ENCODE measurements at regions not wholly inside any gene's neighbourhood (a gene's known extent, or its start where the extent isn't known, plus 50 kb on each side); places are given as distances from the start of the nearest gene placed in this dataset.
"Not testable (repeated sequence)": the region's sequence is repeated elsewhere in the genome, so short reads cannot be mapped to it uniquely, and the experiment has no call there.

DNA sequence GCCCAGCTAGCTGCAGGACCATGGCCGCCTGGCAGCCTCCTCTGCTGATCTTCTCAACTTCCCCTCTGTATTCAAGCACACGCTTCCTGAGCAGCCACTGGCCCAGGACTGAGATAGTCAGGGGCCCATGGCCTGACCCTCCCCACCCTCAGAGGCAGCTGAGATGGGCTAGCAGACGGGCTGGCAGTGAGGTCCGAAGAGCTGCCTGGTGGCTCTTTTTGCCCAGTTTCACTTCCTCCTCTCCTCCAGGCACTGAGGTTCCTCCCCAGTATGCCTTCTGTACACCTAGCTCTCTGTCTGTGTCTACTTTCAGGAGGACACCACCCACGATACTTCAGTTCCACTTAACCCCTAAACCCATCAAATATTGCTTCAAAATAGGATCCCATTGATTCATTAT lies 395.6 kb downstream of the TNS3 start:
- no peak overlapping the region for H3K4me3 Mint-ChIP-seq
- intact Hi-C loops (cut with micrococcal nuclease): no loop called here
- no peak for DNase-seq
- no peak overlapping the region for H3K27ac Mint-ChIP-seq
- no peaks in the 10 kb centered on the region for H3K4me1 Mint-ChIP-seq (ENCODE audit: low read depth)
- no peaks in the 10 kb centered on the region for H3K27me3 Mint-ChIP-seq (ENCODE audit: low read depth)
- no peaks in the 10 kb centered on the region for H3K36me3 Mint-ChIP-seq (ENCODE audit: low read depth)
- CTCF ChIA-PET: no interaction called here
- no peaks in the 10 kb centered on the region for H3K9me3 Mint-ChIP-seq

DNA sequence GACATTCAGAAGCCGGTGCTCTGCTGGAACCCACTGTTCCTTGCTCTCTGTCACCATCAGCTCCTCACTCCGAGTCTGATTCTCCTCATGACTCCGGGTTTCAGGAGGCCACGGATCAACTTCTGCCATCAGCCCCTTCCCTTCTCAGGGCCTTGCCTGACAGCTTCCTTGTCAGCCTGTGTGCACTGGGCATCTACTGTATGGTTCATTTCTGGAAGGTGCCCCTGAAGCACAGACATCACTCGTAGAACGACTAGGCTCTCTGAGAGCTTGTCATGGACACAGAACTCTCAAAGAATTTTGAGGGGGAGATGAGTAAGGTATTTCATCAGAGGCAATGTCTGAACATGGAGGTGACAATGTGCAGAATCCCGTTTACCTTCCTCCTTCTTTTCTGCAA lies 396.1 kb downstream of the TNS3 start:
- H3K27ac Mint-ChIP-seq: no peak overlapping the region
- DNase-seq: no peak
- no peaks in the 10 kb centered on the region for H3K27me3 Mint-ChIP-seq (ENCODE audit: low read depth)
- intact Hi-C loops (cut with micrococcal nuclease): no loop called here
- H3K4me3 Mint-ChIP-seq: no peak overlapping the region
- no peaks in the 10 kb centered on the region for H3K4me1 Mint-ChIP-seq (ENCODE audit: low read depth)
- H3K36me3 Mint-ChIP-seq (ENCODE audit: low read depth): no peaks in the 10 kb centered on the region
- CTCF ChIA-PET: interaction anchor here (0.7 to 1.1 kb wide), 2 partner anchors 9 to 31 kb away, joined by 3 read pairs; no protein-coding TSS in a partner anchor
- H3K9me3 Mint-ChIP-seq: no peaks in the 10 kb centered on the region

DNA sequence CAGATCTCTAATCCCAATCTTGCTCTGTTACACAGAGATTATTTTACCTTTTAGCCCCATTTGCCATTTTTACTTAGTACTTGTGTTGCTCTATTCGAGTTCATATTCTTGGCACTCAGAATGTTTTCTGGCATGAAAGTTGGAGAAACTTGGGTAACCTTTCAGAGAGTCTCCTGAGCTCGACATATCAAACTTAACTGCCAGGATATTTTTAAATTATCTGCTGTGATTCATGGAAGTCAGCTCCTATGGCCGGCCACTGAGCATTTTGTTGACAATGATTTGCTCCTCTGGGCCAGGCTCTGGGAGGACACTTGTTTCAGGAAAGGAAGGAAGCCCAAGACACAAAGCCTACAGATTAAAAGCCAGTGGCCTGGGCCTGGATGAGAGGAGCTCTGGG lies 396.7 kb downstream of the TNS3 start:
- H3K4me1 Mint-ChIP-seq (ENCODE audit: low read depth): no peaks in the 10 kb centered on the region
- H3K4me3 Mint-ChIP-seq: no peak overlapping the region
- H3K9me3 Mint-ChIP-seq: no peaks in the 10 kb centered on the region
- CTCF ChIA-PET: interaction anchor here (0.7 to 1.1 kb wide), 2 partner anchors 9 to 31 kb away, joined by 3 read pairs; no protein-coding TSS in a partner anchor
- H3K27me3 Mint-ChIP-seq (ENCODE audit: low read depth): no peaks in the 10 kb centered on the region
- H3K36me3 Mint-ChIP-seq (ENCODE audit: low read depth): no peaks in the 10 kb centered on the region
- no peak for DNase-seq
- intact Hi-C loops (cut with micrococcal nuclease): no loop called here
- no peak overlapping the region for H3K27ac Mint-ChIP-seq

DNA sequence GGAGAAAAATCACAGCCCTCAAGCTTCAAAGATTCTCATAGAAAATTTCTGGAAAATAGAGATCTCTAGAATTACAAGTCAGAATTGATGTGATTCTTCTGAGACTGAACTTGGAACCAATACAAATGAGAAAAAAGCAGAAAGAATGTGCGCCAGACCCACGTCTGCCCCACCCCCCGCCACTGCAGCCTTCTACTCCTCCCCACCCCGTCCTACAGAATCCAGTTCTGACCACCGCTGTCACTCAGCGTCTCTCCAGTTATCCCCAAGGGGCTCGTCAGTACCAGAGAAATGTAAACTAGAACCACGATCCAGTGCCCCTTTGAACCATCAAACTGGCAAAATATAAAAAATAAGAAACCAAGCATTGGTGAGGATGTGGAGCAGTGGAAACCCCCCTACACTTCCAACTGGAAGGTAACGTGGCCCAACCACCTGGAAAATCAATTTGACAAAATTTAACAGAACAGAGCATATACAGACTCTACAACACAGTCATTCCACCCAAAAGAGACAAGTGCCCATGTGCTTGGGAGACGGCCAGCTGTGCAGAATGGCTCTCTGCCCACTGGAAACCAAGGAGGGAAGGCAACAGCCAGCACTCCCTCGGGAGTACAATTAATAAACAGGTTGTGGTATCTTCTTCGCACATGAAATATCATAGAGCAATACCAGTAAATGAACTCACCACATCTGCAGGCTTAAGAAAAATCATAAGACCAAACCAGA lies 397.9 kb downstream of the TNS3 start:
- intact Hi-C loops (cut with micrococcal nuclease): no loop called here
- CTCF ChIA-PET: no interaction called here
- H3K4me1 Mint-ChIP-seq (ENCODE audit: low read depth): no peaks in the 10 kb centered on the region
- DNase-seq: no peak
- no peak overlapping the region for H3K27ac Mint-ChIP-seq
- H3K9me3 Mint-ChIP-seq: no peaks in the 10 kb centered on the region
- no peaks in the 10 kb centered on the region for H3K27me3 Mint-ChIP-seq (ENCODE audit: low read depth)
- no peak overlapping the region for H3K4me3 Mint-ChIP-seq
- no peaks in the 10 kb centered on the region for H3K36me3 Mint-ChIP-seq (ENCODE audit: low read depth)

DNA sequence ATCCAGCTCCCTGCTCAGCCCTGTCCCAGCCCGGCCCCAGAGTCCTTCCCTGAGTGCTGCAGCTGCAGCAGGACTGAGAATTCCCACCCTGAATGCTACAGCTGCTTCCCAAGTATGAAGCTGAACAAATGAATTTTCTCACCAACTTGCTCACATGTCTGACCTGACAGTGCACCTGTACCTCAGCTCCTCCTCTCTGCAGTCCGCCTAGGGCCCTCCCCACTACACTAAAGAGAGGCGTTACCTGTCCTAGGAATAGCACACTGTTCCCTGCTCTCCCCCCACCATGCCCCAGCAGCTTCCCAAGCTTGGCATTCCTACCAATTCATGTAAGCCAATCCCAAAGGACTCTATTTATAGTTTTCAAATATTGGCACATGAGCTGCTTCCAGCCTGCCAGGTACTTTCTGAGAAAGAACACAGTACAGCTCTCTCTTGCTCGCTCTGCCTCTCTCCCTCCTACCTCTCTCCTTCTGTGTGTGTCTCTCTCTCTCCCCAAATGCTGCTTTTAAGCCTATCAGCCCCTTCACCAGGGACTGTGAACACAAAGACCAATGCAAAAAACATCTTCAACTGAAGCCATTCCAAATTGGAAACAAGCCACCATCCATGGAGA lies 400.1 kb downstream of the TNS3 start:
- Mint-ChIP-seq H3K9me3 (no peaks in the 10 kb centered on the region), H3K4me3 (no peak overlapping the region), H3K36me3 (ENCODE audit: low read depth) (no peaks in the 10 kb centered on the region), H3K4me1 (ENCODE audit: low read depth) (no peaks in the 10 kb centered on the region), H3K27me3 (ENCODE audit: low read depth) (no peaks in the 10 kb centered on the region), H3K27ac (no peak overlapping the region)
- no peak for DNase-seq
- CTCF ChIA-PET: interaction anchor here (0.8 to 1.2 kb wide), 3 partner anchors 9 to 1261 kb away, joined by 3 read pairs; partner anchors contain the start of gene IGFBP3
- intact Hi-C loops (cut with micrococcal nuclease): loop anchor here (2.0 kb wide), 1 partner anchor 1259 kb away; no protein-coding TSS in a partner anchor

DNA sequence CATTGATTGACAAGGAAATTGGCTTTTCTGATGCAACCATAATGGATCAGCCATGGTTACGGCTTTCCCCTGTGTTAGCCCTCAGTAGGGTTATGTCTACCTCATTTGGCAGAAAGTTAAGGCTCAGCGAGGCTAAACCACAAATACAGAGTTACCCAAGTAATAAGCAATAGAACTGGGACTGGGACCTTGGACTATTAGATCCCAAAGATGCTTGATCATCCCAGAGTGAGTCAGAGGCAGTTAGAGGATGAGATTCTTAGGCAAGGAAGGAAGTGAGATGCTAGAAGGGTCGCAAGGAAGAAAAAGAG lies 401.4 kb downstream of the TNS3 start:
- intact Hi-C loops (cut with micrococcal nuclease): loop anchor here (2.0 kb wide), 1 partner anchor 1258 kb away; no protein-coding TSS in a partner anchor
- H3K4me1 Mint-ChIP-seq (ENCODE audit: low read depth): no peaks in the 10 kb centered on the region
- H3K4me3 Mint-ChIP-seq: no peak overlapping the region
- peaks cover 8% of the 10 kb centered on the region for H3K9me3 Mint-ChIP-seq
- DNase-seq: no peak
- peaks cover 2% of the 10 kb centered on the region for H3K27me3 Mint-ChIP-seq (ENCODE audit: low read depth)
- H3K36me3 Mint-ChIP-seq (ENCODE audit: low read depth): no peaks in the 10 kb centered on the region
- no peak overlapping the region for H3K27ac Mint-ChIP-seq
- CTCF ChIA-PET: interaction anchor here (1.1 to 1.2 kb wide), 2 partner anchors 1258 to 1262 kb away, joined by 3 read pairs; no protein-coding TSS in a partner anchor

DNA sequence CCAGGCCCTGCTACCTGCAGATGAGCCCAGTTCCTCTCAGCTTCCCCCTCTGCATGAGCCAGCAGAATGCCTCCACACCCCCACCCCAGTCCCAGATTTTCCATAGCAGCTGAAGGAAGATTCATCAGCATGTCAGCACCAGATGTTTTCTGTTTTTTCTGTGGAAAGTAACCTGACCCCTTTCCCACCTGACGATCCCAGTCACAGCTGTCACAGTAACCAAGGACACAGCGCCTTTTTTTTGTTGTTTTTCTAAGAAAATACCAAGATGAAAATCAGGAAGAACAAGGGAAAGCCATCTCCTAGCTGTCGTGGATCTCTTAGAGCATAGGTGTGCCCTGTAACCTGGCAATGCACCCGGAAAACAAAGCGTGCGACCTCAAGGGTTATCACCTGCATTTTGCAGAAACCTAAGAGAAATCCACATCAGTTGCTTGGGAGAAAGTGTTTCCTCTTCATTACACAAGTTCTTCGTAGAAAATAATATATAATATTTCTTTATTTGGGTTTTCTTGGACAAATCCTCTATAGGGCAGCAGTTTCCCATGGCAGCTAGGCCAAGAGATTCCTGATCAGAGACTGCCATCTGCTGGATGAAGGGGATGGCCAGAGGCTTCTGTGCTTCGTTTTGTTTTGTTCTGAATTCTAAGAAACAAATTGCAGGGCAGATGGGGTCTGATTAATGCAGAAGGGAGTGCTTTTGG lies 401.9 kb downstream of the TNS3 start:
- Mint-ChIP-seq H3K4me1 (ENCODE audit: low read depth) (no peaks in the 10 kb centered on the region), H3K27ac (no peak overlapping the region), H3K9me3 (peaks cover 8% of the 10 kb centered on the region), H3K36me3 (ENCODE audit: low read depth) (no peaks in the 10 kb centered on the region), H3K27me3 (ENCODE audit: low read depth) (peaks cover 2% of the 10 kb centered on the region), H3K4me3 (no peak overlapping the region)
- intact Hi-C loops (cut with micrococcal nuclease): loop anchor here (2.0 kb wide), 1 partner anchor 1257 kb away; no protein-coding TSS in a partner anchor
- DNase-seq: peak; percentile 45
- CTCF ChIA-PET: interaction anchor here (0.8 to 1.2 kb wide), 2 partner anchors 10 to 1261 kb away, joined by 3 read pairs; no protein-coding TSS in a partner anchor

DNA sequence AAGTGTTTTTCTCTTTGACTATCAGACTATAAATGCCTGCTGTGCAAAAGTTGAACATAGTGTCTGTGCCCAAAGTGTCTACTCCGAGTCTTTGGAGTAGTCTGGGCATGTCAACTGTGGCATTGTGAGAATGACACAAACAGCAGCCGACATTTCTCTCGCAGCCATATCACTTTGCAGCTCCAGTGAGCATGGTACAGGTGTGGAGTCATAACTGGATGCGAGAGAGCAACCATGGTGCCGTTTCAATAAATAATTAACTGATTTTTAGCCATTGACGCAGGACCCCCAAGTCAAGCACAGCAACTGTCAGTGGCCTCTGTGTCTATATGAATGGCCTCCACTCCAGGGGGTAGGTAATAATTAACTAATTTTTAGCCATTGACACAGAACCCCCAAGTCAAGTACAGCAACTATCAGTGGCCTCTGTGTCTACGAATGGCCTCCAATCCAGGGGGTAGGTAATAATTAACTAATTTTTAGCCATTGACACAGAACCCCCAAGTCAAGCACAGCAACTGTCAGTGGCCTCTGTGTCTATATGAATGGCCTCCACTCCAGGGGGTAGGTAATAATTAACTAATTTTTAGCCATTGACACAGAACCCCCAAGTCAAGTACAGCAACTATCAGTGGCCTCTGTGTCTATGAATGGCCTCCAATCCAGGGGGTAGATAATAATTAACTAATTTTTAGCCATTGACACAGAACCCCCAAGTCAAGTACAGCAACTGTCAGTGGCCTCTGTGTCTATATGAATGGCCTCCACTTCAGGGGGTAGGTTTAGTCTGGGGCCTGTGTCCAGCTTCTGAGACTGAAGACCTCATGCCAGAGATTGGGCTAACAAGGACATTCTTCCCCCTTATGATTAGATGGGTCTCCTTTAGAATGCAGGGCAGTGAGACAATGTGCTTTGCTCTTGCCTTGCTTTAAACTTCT lies 409.0 kb downstream of the TNS3 start:
- DNase-seq; H3K27ac Mint-ChIP-seq; intact Hi-C loops (cut with micrococcal nuclease); H3K9me3 Mint-ChIP-seq; H3K4me3 Mint-ChIP-seq; H3K4me1 Mint-ChIP-seq (ENCODE audit: low read depth); H3K27me3 Mint-ChIP-seq (ENCODE audit: low read depth); H3K36me3 Mint-ChIP-seq (ENCODE audit: low read depth): not testable (repeated sequence)
- CTCF ChIA-PET: interaction anchor here (1.2 kb wide), 1 partner anchor 9 kb away, joined by 3 read pairs; no protein-coding TSS in a partner anchor

DNA sequence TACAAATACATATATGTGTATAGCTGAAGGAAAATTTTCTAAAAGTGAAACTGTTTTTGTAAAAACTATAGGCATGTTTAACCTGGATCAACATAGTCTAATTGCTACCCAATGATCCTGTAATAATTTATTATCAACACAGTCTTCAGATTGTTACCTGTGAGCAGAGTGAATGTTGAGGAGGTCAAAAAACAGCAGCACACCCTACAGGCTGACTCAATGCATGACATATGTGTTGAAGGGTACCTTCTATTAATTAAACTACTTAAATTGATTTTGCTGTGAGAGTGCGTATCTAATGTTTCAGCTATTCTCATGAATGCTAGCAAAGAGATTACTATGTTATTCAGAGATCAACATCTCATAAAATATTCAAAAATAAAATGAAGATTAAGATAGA lies 411.4 kb downstream of the TNS3 start:
- intact Hi-C loops (cut with micrococcal nuclease): no loop called here
- Mint-ChIP-seq H3K36me3 (ENCODE audit: low read depth) (no peaks in the 10 kb centered on the region), H3K4me3 (no peak overlapping the region), H3K4me1 (ENCODE audit: low read depth) (no peaks in the 10 kb centered on the region), H3K27me3 (ENCODE audit: low read depth) (peaks cover 2% of the 10 kb centered on the region), H3K9me3 (no peaks in the 10 kb centered on the region), H3K27ac (no peak overlapping the region)
- DNase-seq: no peak
- CTCF ChIA-PET: no interaction called here

DNA sequence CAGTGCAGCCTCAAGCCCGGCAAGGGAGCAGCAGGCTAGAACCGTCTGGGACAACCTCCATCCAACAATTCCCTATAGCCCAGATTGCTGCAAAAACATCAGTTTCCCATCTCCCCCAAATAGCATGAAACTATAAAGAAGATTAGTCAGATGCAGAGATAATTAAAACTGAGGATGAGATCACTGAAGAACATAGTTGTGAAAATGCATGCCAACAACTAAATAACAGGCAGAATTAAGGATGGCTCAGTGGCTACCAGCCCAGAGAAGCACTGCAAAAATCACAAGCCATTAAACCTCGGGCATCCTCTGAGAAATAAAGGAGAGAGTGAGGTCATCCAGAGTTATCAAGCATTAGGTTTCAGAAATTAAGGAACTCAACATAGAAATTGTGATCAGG lies 427.1 kb downstream of the TNS3 start:
- Mint-ChIP-seq H3K36me3 (ENCODE audit: low read depth) (no peaks in the 10 kb centered on the region), H3K4me1 (ENCODE audit: low read depth) (no peaks in the 10 kb centered on the region), H3K27ac (no peak overlapping the region), H3K4me3 (no peak overlapping the region), H3K9me3 (no peaks in the 10 kb centered on the region), H3K27me3 (ENCODE audit: low read depth) (no peaks in the 10 kb centered on the region)
- CTCF ChIA-PET: no interaction called here
- intact Hi-C loops (cut with micrococcal nuclease): no loop called here
- no peak for DNase-seq

DNA sequence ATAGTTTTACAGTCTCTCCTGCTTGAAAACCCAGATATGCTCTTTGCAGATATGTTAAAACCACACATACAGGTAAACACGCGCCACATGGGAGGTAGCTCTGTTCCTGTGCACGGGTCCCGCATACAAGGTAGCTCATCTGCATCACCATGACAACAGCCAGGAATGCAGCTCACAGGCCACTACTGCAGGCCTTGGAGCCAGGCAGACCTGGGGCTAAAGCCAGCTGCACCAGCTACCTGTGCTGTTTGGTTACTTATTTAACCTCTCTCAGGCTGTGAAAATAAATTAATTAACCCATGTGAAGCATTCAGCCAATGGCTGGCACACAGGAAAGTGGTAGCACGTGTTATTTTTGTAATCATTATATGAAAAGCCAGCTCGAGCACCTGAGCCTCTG lies 428.3 kb downstream of the TNS3 start:
- H3K36me3 Mint-ChIP-seq (ENCODE audit: low read depth): no peaks in the 10 kb centered on the region
- H3K27ac Mint-ChIP-seq: no peak overlapping the region
- no peak overlapping the region for H3K4me3 Mint-ChIP-seq
- intact Hi-C loops (cut with micrococcal nuclease): no loop called here
- no peaks in the 10 kb centered on the region for H3K4me1 Mint-ChIP-seq (ENCODE audit: low read depth)
- no peak for DNase-seq
- CTCF ChIA-PET: no interaction called here
- H3K27me3 Mint-ChIP-seq (ENCODE audit: low read depth): peaks cover 3% of the 10 kb centered on the region
- H3K9me3 Mint-ChIP-seq: no peaks in the 10 kb centered on the region

DNA sequence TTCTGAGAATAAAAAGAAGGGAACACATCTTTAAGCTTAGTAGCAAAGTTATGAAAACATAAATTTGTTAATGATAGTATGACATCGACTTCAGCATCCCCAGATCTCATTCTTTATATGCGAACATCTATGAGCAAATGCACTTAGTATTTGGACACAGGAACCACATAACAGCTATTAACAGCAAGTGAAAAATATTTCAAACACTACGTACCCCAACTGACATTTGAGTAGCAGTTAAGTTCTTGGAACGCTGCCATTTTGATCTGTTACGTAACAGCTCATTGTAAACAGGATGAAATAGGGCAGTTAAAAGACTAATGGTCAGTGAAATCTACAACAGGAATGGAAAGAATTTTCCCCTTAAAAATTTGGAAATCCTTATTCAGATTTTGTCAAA lies 428.9 kb downstream of the TNS3 start:
- H3K27me3 Mint-ChIP-seq (ENCODE audit: low read depth): peaks cover 3% of the 10 kb centered on the region
- intact Hi-C loops (cut with micrococcal nuclease): no loop called here
- no peaks in the 10 kb centered on the region for H3K36me3 Mint-ChIP-seq (ENCODE audit: low read depth)
- no peak overlapping the region for H3K27ac Mint-ChIP-seq
- CTCF ChIA-PET: no interaction called here
- no peak for DNase-seq
- no peaks in the 10 kb centered on the region for H3K4me1 Mint-ChIP-seq (ENCODE audit: low read depth)
- no peak overlapping the region for H3K4me3 Mint-ChIP-seq
- no peaks in the 10 kb centered on the region for H3K9me3 Mint-ChIP-seq

All from activated naive CD4-positive, alpha-beta T cell treated with anti-CD3 and anti-CD28 coated beads for 36 hours (primary cell).